IPS-20b (cell line): ENCODE measurements at regions not wholly inside any gene's neighbourhood (a gene's known extent, or its start where the extent isn't known, plus 50 kb on each side); places are given as distances from the start of the nearest gene placed in this dataset.
A peak's percentile ranks its signal among the peaks of the same experiment; 100 is the strongest.

Source experiments
- H3K27ac ChIP-seq: one replicate; pipeline ENCODE4 v1.5.1; 2013; ENCODE audit warnings: low read length
- H3K27me3 ChIP-seq: 2 replicates; pipeline ENCODE4 v1.6.1; 2013; ENCODE audit warnings: mild to moderate bottlenecking, low read length, inconsistent platforms; ENCODE audit not compliant: insufficient read depth
- H3K36me3 ChIP-seq: 2 replicates; pipeline ENCODE4 v1.6.1; 2013; ENCODE audit warnings: low read depth, mild to moderate bottlenecking, inconsistent platforms, low read length, moderate library complexity; ENCODE audit not compliant: insufficient read depth
- H3K4me1 ChIP-seq: 2 replicates; pipeline ENCODE4 v1.6.1; 2013; ENCODE audit warnings: mild to moderate bottlenecking, control low read depth, inconsistent platforms, low read length, moderate library complexity; ENCODE audit not compliant: insufficient read depth
- H3K4me3 ChIP-seq: 2 replicates; pipeline ENCODE4 v1.5.1; 2013; ENCODE audit warnings: mild to moderate bottlenecking, low read length, inconsistent platforms
- H3K9ac ChIP-seq: 2 replicates; pipeline ENCODE4 v1.6.1; 2013; ENCODE audit warnings: low read depth, mild to moderate bottlenecking, inconsistent platforms, low read length, moderate library complexity
- H3K9me3 ChIP-seq: 2 replicates; pipeline ENCODE4 v1.6.1; 2013; ENCODE audit warnings: mild to moderate bottlenecking, low read depth, low read length, inconsistent platforms; ENCODE audit not compliant: insufficient read depth

- no peaks in the 10 kb centered on the region for H3K9me3 ChIP-seq
- H3K4me1 ChIP-seq: peaks cover 7% of the 10 kb centered on the region; the same call in 1 of the 2 replicates
- H3K4me3 ChIP-seq: no peak overlapping the region
- no peak overlapping the region for H3K9ac ChIP-seq
- H3K27ac ChIP-seq: no peak overlapping the region
- no peaks in the 10 kb centered on the region for H3K36me3 ChIP-seq
- no peaks in the 10 kb centered on the region for H3K27me3 ChIP-seq
These were observed 55.2 kb upstream of the ASIP start for GRCh38 chr20:34185766-34186620.

- Histone ChIP-seq H3K4me3 (no peak overlapping the region), H3K27me3 (no peaks in the 10 kb centered on the region), H3K36me3 (no peaks in the 10 kb centered on the region), H3K9ac (no peak overlapping the region), H3K9me3 (no peaks in the 10 kb centered on the region), H3K27ac (no peak overlapping the region), H3K4me1 (peaks cover 3% of the 10 kb centered on the region; the same call in 1 of the 2 replicates)
These were observed 51.6 kb upstream of the ASIP start for GRCh38 chr20:34189572-34190163.

- no peak overlapping the region for H3K27ac ChIP-seq
- no peaks in the 10 kb centered on the region for H3K36me3 ChIP-seq
- no peaks in the 10 kb centered on the region for H3K27me3 ChIP-seq
- no peaks in the 10 kb centered on the region for H3K9me3 ChIP-seq
- peaks cover 3% of the 10 kb centered on the region; the same call in 1 of the 2 replicates for H3K4me1 ChIP-seq
- no peak overlapping the region for H3K4me3 ChIP-seq
- H3K9ac ChIP-seq: no peak overlapping the region
These were observed 51.0 kb upstream of the ASIP start for GRCh38 chr20:34190262-34190661.

GRCh38 chr20:34190679-34191090 is 50.5 kb upstream of the ASIP start:
- H3K9me3 ChIP-seq: no peaks in the 10 kb centered on the region
- H3K4me3 ChIP-seq: no peak overlapping the region
- no peak overlapping the region for H3K27ac ChIP-seq
- H3K9ac ChIP-seq: peak overlapping the region; percentile 49; the same call in 1 of the 2 replicates
- H3K36me3 ChIP-seq: no peaks in the 10 kb centered on the region
- H3K27me3 ChIP-seq: no peaks in the 10 kb centered on the region
- peaks cover 3% of the 10 kb centered on the region; the same call in 1 of the 2 replicates for H3K4me1 ChIP-seq
